ENCODE measurements at regions not wholly inside any gene's neighbourhood (a gene's known extent, or its start where the extent isn't known, plus 50 kb on each side); places are given as distances from the start of the nearest gene placed in this dataset.
"Not testable (repeated sequence)": the region's sequence is repeated elsewhere in the genome, so short reads cannot be mapped to it uniquely, and the experiment has no call there.

DNA sequence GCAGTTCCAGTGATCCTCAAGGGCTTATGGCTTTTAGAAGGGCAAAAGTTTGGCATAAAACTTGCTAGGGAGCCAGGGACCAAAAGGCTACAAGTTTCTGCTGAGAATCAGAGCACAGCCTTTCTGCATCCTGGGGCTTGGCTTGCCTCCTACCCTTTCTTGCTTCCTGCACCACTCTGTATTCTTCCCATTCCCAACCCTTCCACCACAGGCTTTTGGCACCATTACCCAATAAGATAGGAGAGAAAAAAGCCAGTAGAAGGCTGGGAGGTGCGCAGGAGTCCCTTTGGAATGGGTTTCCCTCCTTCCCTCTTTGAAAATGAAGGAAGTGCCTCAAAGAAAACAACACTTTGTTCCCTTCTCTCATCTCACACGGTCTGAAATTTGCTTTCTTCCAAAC is 268.6 kb downstream of the PDCD6IP start:
- DNase-seq = no peak

DNA sequence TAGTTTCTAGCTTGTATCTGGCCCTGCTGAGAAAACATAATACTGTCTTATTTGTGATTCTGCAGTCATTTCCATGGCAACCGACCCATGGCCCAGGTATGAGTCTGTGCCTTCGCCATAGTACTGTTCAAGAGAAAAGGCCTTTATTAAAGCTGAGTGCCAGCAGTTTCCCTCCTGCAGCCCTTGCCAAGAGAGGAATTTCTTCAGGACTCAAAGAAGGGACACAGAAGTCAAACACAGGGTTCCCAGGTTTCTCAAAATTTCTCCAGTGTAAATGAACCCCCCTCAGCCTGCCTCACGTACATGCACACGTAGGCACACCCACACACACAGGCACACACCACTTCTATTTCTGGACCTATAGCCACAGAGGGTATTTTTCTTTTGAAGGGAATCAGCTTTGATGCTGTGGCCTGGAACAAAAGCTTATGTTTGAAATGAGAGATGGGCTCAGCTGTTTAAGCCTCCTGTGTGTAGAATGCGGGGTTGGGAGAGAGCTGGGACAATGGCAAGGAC is 269.2 kb downstream of the PDCD6IP start:
- DNase-seq = no peak

DNA sequence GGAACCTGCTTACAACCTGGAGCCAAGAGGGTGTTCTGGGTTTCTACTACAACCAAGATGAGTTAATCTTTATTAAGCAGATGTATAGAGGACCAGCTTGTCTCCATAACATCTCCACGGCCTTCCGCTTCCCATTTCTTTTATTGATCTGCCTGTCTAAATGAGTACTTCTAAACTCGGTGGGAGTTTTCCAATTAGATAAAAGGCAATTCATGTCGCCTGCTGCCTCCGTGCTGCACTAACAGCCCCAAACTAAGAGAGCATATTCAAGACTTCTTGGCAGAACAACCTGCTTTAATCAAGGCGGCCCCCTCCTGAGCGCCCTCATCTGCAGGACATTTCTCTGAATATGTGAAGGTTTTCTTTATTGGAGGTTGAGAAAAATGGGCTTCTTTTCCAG is 270.1 kb downstream of the PDCD6IP start:
- no peak for DNase-seq

DNA sequence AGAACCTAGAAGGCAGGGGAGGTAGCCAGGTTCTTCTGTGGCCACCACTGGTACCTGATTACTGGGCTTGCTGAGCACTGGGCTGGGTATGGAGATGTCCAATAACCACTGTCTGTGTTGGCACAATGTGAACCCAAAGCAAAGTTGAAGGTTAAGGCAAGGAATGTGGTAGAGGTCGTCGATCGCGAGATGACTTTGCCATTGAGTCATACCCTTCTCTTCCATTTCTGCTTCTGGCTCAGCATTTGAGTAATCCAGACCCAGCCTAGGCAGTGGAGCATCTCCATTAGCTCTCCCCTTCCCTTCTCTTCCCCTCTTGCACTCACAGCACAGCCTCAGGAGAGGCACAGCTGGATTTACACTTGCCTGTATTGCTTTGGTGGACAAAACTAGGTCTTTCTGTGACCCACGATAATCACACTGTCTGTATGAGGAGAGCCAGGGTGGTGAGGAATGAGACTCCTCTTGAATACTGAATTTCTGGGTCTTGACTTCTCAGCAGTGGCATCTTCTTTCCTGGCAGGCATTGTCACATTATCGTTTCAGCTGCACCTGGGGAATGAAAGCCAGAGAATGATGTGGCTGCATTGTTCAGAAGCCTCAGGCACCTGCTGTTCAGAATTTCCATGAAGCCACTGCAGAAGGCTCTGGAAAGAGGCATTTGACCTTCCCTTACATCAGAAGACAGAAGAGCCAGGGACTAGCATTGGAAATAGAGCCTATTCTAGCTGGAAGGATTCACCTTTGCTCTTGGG is 272.6 kb downstream of the PDCD6IP start:
- DNase-seq = no peak

DNA sequence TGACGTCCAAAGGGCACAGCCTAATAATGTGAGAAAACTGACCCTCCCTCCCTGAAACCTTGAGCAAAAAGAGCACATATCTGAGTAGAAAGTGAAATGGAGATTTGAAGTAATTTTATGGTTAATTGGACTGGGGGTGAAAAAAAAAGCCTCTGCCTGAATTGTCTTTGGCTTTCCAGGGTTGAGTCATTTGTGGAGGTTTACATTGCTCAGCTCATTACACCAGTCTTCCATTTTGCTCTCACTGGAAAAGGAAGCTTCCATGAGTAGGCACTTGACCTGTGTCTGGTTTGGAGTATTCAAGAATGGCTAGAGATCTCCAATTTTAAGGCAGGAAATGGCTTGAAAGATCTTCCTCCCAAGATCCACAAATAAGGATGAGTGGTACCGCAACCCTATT is 273.9 kb downstream of the PDCD6IP start:
- no peak for DNase-seq

DNA sequence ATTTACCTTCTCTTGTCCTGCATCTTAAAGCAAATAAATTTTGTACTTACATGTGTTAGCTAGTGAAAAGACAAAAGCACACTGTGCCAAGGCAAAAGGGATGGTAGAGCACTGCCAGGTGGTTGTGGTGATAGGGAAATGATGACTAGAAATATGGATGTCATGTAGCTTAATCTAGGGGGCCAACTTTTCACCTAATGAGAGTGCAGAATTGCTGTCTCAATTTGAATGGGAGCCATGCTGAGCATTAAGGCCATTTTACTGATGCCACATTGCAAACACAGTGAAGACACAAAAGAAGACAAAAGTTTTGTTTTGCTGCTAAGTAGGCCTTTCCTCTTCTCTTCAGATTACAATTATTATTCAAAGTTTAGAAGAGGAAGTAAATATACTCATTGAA is 274.7 kb downstream of the PDCD6IP start:
- no peak for DNase-seq

DNA sequence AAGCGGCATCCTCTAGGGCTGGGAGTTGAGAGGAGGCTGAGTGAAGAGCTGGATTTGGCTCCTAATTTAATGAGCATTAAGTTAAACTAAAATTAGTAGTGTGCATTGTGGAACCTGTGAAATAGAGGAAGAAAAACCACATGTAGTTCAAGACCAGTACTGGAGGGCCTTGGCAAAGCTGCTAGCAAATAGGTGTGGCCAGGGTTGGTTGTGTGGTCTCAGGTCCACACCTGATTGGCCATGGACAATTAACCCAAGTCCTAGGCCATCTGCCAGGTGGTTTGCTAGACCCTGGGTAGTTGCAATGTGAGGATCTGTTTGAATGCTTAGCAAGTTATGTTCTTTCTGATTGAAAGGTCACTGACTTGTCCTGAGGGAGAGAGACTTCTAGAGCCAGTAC is 275.5 kb downstream of the PDCD6IP start:
- no peak for DNase-seq

DNA sequence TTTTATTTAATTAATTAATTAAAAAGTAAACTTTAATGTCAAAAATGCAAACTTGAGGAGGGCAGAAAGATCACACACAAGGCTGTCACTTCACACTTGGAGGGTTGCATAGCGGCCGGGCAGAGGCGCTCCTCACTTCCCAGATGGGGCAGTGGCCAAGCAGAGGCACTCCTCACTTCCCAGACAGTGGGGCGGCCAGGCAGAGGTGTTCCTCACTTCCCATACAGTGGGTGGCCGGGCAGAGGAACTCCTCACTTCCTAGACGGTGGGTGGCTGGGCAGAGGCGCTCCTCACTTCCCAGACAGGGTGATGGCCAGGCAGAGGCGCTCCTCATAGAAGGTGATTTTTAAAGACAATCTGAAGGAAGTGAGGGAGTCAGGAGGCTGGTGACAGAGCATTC is 277.5 kb downstream of the PDCD6IP start:
- no peak for DNase-seq

DNA sequence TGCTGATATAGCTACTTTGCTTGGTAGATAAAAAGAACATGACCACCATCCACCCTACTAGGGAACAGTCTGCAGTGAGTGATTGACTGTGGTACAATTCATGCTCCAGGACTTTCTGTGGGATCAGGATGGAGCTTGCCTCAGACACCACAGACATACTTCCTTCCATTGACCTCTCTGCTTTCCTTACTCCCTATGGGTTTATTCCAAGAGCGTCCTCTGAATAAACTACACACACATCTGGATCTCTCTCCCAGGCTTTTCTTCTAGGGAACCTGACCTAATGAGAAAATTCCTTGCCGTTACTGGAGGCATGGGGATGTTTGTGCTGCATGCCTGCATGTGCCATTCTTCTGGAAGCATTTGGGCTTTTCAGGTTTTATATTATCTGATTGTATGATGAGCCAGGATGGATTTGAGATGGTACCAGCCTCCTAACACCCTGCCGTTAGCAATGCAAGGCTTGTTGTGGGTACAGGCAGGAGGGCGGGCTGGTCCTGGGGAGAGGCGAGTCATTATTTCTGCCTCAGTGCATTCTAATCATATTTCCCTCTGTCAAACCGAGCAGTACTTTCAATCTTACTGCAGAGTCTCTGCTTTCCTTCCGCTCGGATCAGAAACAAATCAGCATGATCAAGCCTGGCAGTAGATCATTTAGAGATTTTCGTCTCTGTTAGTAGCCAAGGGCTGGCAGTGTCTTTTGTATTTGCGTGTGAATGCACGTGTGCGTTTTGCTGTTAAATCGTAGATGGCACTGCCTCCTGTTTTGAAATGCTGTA is 279.2 kb downstream of the PDCD6IP start:
- DNase-seq = no peak

DNA sequence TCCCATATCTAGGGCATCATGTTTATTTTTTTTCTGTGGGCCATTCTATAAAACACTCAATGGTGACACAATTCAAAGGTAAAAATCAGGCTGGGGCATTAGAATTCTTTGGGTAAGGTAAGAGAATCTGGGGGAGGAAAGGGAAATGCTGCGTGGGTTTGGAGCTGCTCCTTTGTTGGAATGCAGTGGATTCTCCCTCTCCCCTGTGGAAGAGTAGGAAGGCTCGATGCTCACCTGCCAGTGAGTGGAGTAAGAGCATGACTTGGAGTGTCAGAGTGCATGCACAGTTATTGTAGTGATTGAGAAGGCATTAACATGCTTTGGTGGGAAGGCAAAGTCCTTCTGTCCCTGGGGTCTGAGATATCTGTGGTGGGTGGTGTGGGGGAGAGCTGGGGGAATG is 280.0 kb downstream of the PDCD6IP start:
- DNase-seq = no peak

DNA sequence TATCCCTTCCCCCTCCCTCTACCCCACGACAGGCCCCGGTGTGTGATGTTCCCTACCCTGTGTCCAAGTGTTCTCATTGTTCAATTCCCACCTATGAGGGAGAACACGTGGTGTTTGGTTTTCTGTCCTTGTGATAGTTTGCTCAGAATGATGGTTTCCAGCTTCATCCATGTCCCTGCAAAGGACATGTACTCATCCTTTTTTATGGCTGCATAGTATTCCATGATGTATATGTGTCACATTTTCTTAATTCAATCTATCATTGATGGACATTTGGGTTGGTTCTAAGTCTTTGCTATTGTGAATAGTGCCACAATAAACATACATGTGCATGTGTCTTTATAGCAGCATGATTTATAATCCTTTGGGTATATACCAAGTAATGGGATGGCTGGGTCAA is 281.4 kb downstream of the PDCD6IP start:
- DNase-seq = not testable (repeated sequence)

DNA sequence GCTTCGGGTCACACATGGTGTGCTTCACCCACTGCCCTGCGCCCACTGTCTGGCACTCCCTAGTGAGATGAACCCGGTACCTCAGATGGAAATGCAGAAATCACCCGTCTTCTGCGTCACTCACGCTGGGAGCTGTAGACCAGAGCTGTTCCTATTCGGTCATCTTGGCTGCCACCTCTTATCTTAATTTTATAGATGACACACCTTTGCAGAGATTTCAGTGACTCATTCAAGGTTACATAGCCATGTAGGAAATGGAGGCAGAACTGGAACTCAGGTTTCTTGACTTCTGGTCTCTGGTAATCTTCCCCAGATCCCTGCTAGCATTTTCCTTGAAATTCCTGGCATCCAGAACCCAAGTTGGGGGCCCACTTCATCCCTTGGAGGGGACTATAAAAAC is 291.9 kb downstream of the PDCD6IP start:
- not testable (repeated sequence) for DNase-seq

DNA sequence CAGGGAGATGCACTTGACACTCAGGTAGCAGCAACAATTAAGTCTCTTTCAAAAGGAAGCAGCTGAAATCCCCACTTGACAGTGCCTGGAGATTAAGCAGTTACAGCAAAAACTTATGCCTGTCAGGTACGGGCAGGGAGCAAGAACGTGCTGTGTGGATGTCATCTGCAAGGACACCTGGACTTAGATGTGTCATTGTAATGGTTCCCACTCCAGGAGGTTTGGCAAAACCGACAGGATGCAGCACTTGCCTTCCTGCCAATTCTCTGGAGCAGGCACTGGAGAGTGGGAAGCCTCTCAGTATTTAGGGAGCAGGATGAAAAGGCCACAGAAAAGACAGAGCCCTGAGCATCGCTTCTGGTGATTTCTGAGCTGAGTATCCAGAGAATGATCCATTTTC is 292.4 kb downstream of the PDCD6IP start:
- DNase-seq = no peak

DNA sequence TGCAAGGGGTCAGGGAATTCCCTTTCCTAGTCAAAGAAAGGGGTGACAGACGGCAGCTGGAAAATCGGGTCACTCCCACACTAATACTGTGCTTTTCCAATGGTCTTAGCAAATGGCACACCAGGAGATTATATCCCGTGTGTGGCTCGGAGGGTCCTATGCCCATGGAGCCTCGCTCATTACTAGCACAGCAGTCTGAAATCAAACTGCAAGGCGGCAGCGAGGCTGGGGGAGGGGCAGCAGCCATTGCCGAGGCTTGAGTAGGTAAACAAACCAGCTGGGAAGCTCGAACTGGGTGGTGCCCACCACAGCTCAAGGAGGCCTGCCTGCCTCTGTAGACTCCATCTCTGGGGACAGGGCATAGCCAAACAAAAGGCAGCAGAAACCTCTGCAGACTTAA is 295.9 kb downstream of the PDCD6IP start:
- not testable (repeated sequence) for DNase-seq

DNA sequence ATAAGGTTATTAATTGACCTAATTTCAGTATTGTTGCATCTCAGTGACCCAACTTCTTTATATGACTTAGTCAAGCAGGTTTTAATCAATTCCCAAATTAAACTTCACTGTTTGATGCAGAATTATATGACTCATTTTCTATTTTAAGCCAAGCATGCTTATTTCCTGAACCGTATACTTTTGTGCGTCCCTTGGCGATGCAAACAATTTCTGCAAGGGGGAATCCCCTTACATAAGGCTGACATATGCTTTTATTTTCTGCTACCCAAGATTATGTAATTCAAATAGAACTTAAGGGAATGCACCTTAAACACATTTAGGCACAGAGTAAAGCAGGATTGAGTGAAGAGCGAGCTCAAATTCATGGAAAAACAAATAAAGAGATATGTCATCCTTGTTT is 303.9 kb downstream of the PDCD6IP start:
- DNase-seq = no peak

DNA sequence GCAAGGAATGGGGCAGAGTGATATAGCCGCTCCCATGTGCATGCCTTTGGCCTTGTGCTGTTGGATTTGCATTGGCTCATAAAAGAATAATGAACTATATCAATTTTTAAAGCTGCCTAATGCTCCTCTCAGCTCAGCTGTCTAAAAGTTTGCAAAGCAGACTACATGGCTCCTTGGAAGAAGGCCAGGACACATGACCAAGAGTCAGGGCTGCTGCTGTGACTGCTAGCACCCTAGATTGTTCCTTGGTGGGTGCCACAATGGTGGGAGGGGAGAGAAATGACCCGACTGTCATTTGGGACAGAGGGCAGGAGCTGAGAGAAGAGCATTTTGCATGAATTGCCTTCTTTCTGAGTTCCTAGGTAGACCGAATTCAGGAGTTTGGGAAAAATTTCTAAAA is 307.9 kb downstream of the PDCD6IP start:
- no peak for DNase-seq

DNA sequence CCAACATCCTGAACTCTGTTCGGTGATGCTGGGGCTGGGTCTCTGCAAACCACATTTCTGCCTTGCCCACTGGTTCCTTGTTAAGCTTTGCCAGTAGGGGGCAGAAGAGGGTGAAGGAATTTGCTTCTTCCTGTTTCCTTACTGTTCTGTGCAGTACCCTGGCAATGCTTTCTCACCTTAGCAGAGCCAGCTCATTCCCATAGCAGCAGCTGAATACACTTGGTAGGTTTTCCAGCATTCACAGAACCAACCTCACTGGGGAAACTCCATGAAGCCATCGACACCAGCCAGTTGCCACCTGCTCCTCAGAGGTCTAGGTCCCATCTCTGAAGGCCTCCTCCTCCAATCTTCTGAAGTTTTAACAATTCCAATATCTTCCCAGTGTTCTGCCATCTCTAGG is 308.4 kb downstream of the PDCD6IP start:
- no peak for DNase-seq

DNA sequence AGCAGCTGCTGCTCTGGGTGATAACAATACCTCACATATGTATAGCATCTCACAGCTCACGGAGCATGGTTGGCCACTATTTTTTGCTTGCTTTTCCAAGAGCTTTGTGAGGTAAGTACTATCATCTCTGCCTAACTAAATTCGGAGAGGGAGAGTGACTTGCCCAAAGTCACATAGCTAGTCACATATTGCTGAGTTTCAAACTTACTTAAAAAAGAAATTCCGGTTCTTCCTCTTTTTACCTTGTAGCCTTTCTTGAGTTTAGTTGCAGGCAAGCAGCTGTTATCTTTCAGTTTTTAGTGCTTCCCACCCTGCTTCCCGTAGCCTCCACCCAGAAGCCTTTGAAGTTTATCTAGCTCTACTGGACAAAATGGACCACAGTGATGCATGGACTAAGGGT is 309.2 kb downstream of the PDCD6IP start:
- no peak for DNase-seq

DNA sequence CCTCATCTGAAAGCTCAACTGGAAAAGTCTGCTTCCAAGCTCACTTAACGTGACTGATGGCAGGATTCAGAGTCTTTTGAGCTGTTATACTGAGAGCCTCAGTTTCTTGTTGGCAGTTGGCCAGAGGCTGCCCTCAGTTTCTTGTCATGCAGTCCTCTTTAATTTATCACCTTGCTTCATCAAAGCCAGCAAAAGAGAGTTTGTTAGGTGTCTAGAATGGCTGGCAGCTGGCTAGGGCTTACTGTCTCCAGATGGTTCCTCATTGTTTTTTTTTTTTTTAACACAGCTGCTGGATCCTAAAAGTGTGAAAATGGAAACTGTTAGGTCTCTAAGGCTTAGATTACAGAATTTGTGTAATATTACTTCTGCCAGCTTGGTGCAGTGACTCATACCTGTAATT is 310.6 kb downstream of the PDCD6IP start:
- no peak for DNase-seq

DNA sequence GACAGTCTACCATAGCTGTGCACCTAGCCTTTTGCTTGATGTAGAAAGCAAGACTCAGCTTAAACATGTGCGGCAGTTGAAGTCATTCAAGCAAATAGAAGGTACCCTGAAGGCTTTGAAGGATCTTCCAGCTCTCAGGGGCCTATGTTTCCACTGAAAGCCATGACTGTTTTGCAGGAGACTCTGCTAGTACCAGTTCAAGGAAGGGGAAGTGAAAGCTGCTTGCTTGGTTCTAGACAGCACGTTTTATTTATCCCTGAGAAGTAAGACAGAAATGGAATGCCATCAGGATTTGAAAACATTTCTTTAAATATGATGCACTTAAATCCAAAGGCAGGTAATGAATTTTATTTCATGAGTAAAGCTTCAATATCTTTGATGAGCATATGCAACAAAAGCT is 311.4 kb downstream of the PDCD6IP start:
- no peak for DNase-seq

DNA sequence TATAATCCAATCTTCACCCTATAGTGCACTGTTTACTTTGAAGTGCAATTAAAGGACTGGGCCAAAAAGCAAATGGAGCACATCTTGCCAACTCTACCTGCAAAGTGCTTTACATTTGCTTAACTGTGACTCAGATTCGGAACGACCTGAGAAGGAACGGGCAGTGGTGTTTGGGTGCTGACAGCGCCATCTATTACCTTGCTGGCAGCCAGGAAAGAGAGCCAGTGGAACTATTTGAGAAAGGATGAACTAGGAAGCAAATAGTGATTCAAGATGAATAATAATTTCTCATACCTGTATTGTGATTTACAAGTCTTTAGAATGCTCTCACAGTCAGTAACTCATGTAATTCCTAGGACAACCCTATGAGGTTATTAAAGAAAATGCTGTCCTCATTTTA is 312.9 kb downstream of the PDCD6IP start:
- DNase-seq = no peak

DNA sequence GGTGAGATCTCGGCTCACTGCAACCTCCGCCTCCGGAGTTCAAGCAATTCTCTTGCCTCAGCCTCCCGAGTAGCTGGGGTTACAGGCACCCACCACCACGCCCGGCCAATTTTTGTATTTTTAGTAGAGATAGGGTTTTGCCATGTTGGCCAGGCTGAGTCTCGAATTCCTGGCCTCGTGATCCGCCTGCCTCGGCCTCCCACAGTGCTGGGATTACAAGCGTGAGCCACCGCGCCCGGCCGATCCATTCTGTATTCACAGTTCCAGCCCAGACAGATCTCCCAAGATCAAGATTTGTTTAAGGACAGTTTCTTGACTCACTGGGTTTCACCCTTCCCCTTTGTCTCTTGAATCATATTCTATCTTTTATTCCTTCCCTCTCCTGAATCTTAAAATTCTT is 313.8 kb downstream of the PDCD6IP start:
- DNase-seq = not testable (repeated sequence)

DNA sequence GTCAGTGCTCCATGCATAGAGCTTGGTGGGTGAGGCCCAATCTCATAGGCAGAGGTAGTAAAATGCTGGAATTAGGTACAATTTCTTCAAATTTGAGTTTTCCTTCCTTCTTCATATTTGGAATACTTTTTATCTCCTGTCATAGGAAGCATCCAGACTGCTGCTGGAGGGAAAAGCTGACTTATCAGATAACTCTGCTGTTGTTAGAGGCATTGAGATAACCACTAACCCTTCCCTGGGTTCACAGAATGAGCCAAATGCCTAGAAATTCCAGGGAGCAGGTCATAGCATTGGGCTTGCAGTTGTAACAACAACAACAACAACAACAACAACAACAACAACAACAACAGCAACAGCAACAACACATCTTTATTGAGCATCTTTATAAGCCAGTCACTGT is 332.7 kb downstream of the PDCD6IP start:
- no peak for DNase-seq

DNA sequence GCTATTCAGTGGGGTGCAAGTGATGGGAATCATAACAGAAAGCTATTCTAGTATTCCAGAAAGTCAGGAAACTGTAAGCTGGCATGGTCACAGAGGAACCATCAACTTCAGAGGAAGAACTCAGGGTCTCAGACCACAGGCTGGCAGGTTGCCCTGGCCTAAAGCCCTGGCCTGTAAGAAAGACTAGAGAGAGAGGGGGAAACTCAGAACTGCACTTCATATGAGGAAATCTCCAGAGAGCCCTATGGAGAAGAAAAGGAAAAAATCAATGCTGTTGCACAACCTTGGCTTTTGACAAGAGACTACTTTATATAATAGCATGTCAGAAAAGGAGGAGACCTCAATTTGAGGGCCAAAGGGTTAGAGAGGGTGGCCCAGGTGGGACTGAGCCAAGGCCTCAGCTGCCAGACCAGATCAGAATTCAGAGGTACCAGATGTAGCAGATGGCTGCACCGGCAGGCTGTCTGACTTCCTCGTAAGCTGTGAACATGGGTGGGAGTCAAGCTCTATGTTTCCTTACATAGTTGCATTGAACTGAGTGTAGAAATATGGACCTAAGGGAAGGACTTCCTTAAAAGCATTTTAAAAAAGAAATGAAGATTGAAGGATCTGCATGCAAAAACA is 333.8 kb downstream of the PDCD6IP start:
- DNase-seq = no peak

Data from 8988T (cell line).